Caco-2 (cell line): ENCODE measurements at regions not wholly inside any gene's neighbourhood (a gene's known extent, or its start where the extent isn't known, plus 50 kb on each side); places are given as distances from the start of the nearest gene placed in this dataset.

Experiments used
- BruUV-seq: library from RNA; stranded (reverse); fragments of 400-500 nt; replicated peaks from 2 replicates; lab custom pipeline; 2021; lab: Mats Ljungman, UMichigan
- CTCF ChIA-PET: fragments of 300-600 bp; sonication (Branson Sonifier 250); formaldehyde crosslinking; loops from one replicate; lab custom pipeline; 2022; ENCODE audit warnings: antibody characterized with exemption; lab: Charles Lee
- POLR2A ChIA-PET: fragments of 300-600 bp; sonication (Branson Sonifier 250); formaldehyde crosslinking; loops from one replicate; lab custom pipeline; 2022; ENCODE audit warnings: antibody characterized with exemption; lab: Charles Lee
- DNase-seq, 2 experiments: peaks; one replicate each; pipeline versions ENCODE4 v3.0.0 to v3.0.0-alpha.2; 2020 to 2022
- H3K27me3 ChIP-seq: replicated peaks from 2 replicates; pipeline ENCODE4 v1.6.0; 2011; ENCODE audit warnings: low read length; ENCODE audit not compliant: control insufficient read depth, insufficient read depth
- H3K36me3 ChIP-seq: 2 replicates; pipeline ENCODE4 v1.5.1; 2011; ENCODE audit warnings: low read length; ENCODE audit not compliant: control insufficient read depth, insufficient read depth
- H3K4me1 ChIP-seq: fragments of 250-450 bp; sonication (Bioruptor Pico); 2 replicates; pipeline ENCODE4 v1.5.1; 2020; ENCODE audit warnings: mild to moderate bottlenecking
- H3K4me3 ChIP-seq: 2 replicates; pipeline ENCODE4 v1.5.1; 2011; ENCODE audit warnings: low read depth, mild to moderate bottlenecking, control low read depth, low read length
- H3K9me3 ChIP-seq: fragments of 250-450 bp; sonication (Bioruptor Pico); 2 replicates; pipeline ENCODE4 v1.5.1; 2020; ENCODE audit warnings: mild to moderate bottlenecking, moderate library complexity
- H3K27ac Mint-ChIP-seq: one replicate; pipeline ENCODE4 v1.8.0; 2022; ENCODE audit warnings: mixed read lengths; ENCODE audit not compliant: unreplicated experiment
- H3K27me3 Mint-ChIP-seq: one replicate; pipeline ENCODE4 v1.8.0; 2022; ENCODE audit warnings: mixed read lengths; ENCODE audit not compliant: insufficient read depth, unreplicated experiment
- H3K36me3 Mint-ChIP-seq: one replicate; pipeline ENCODE4 v1.8.0; 2022; ENCODE audit warnings: mild to moderate bottlenecking, mixed read lengths; ENCODE audit not compliant: insufficient read depth, unreplicated experiment
- H3K4me1 Mint-ChIP-seq: one replicate; pipeline ENCODE4 v1.8.0; 2022; ENCODE audit warnings: low read depth, mixed read lengths; ENCODE audit not compliant: unreplicated experiment
- H3K4me3 Mint-ChIP-seq: one replicate; pipeline ENCODE4 v1.8.0; 2022; ENCODE audit warnings: mild to moderate bottlenecking, moderate library complexity, mixed read lengths; ENCODE audit not compliant: unreplicated experiment
- H3K9me3 Mint-ChIP-seq: one replicate; pipeline ENCODE4 v1.8.0; 2022; ENCODE audit warnings: mixed read lengths; ENCODE audit not compliant: unreplicated experiment
- intact Hi-C: fragments of 100-400 bp; cut with micrococcal nuclease; formaldehyde crosslinking; loops from one replicate; pipeline ENCODE4 v1.10.0; 2022; ENCODE audit not compliant: unreplicated experiment
- TF ChIP-seq, protein P1 (sequence below), 2 experiments: fragments of 200-600 bp in 1 of 2; IDR thresholded peaks; 1 replicate in 1 of 2; 2 replicates in 1 of 2; pipeline versions ENCODE4 v1.5.1 to v1.8.0; 2011 to 2022; ENCODE audit warnings: antibody characterized with exemption in 1 of 2, control low read depth in 1 of 2, inconsistent platforms in 1 of 2, low read depth in 1 of 2, low read length in 1 of 2, mild to moderate bottlenecking in 1 of 2, moderate library complexity in 1 of 2; ENCODE audit not compliant: insufficient read depth in 1 of 2, severe bottlenecking in 1 of 2, unreplicated experiment in 1 of 2

GRCh38 chr9:784916-785315 lies 56.6 kb upstream of the DMRT1 start:
- ChIA-PET POLR2A (interaction anchor here (0.6 kb wide), 1 partner anchor 485 kb away, joined by 3 read pairs; no protein-coding TSS in a partner anchor), CTCF (no interaction called here)
- Mint-ChIP-seq H3K4me1 (no peaks in the 10 kb centered on the region), H3K27ac (no peak overlapping the region), H3K9me3 (no peaks in the 10 kb centered on the region), H3K27me3 (no peaks in the 10 kb centered on the region), H3K36me3 (no peaks in the 10 kb centered on the region), H3K4me3 (no peak overlapping the region)
- no peaks in the 10 kb centered on the region for H3K27me3 ChIP-seq
- TF ChIP-seq, protein P1, sequence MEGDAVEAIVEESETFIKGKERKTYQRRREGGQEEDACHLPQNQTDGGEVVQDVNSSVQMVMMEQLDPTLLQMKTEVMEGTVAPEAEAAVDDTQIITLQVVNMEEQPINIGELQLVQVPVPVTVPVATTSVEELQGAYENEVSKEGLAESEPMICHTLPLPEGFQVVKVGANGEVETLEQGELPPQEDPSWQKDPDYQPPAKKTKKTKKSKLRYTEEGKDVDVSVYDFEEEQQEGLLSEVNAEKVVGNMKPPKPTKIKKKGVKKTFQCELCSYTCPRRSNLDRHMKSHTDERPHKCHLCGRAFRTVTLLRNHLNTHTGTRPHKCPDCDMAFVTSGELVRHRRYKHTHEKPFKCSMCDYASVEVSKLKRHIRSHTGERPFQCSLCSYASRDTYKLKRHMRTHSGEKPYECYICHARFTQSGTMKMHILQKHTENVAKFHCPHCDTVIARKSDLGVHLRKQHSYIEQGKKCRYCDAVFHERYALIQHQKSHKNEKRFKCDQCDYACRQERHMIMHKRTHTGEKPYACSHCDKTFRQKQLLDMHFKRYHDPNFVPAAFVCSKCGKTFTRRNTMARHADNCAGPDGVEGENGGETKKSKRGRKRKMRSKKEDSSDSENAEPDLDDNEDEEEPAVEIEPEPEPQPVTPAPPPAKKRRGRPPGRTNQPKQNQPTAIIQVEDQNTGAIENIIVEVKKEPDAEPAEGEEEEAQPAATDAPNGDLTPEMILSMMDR (IDR thresholded peaks at IDR 0.05; ENCODE audit: insufficient read depth in 1 of 2, low read depth in 1 of 2, low read length in 1 of 2, severe bottlenecking in 1 of 2, unreplicated experiment in 1 of 2): no peak
- H3K4me3 ChIP-seq: no peak overlapping the region
- BruUV-seq: no TSS peak
- intact Hi-C loops: no loop called here
- H3K9me3 ChIP-seq: no peaks in the 10 kb centered on the region
- DNase-seq: no peak
- no peaks in the 10 kb centered on the region for H3K36me3 ChIP-seq
- H3K4me1 ChIP-seq: no peaks in the 10 kb centered on the region

- Mint-ChIP-seq H3K4me3 (no peak overlapping the region), H3K27me3 (no peaks in the 10 kb centered on the region), H3K36me3 (no peaks in the 10 kb centered on the region), H3K4me1 (no peaks in the 10 kb centered on the region), H3K9me3 (no peaks in the 10 kb centered on the region), H3K27ac (no peak overlapping the region)
- Histone ChIP-seq H3K36me3 (no peaks in the 10 kb centered on the region), H3K9me3 (no peaks in the 10 kb centered on the region), H3K4me1 (no peaks in the 10 kb centered on the region), H3K27me3 (no peaks in the 10 kb centered on the region), H3K4me3 (no peak overlapping the region)
- ChIA-PET CTCF (no interaction called here), POLR2A (no interaction called here)
- TF ChIP-seq, protein P1 (IDR thresholded peaks at IDR 0.05; ENCODE audit: insufficient read depth in 1 of 2, low read depth in 1 of 2, low read length in 1 of 2, severe bottlenecking in 1 of 2, unreplicated experiment in 1 of 2): no peak
- DNase-seq: no peak
- intact Hi-C loops: no loop called here
- BruUV-seq: no TSS peak
These were observed 55.5 kb upstream of the DMRT1 start for GRCh38 chr9:785997-786396.

GRCh38 chr9:786405-786804 lies 55.1 kb upstream of the DMRT1 start:
- Histone ChIP-seq H3K4me3 (no peak overlapping the region), H3K9me3 (no peaks in the 10 kb centered on the region), H3K36me3 (no peaks in the 10 kb centered on the region), H3K4me1 (no peaks in the 10 kb centered on the region), H3K27me3 (no peaks in the 10 kb centered on the region)
- no peak for DNase-seq
- ChIA-PET POLR2A (no interaction called here), CTCF (no interaction called here)
- no peaks in the 10 kb centered on the region for H3K27me3 Mint-ChIP-seq
- no TSS peak for BruUV-seq
- TF ChIP-seq, protein P1 (IDR thresholded peaks at IDR 0.05; ENCODE audit: insufficient read depth in 1 of 2, low read depth in 1 of 2, low read length in 1 of 2, severe bottlenecking in 1 of 2, unreplicated experiment in 1 of 2): no peak
- H3K36me3 Mint-ChIP-seq: no peaks in the 10 kb centered on the region
- H3K4me1 Mint-ChIP-seq: no peaks in the 10 kb centered on the region
- no peak overlapping the region for H3K4me3 Mint-ChIP-seq
- H3K27ac Mint-ChIP-seq: no peak overlapping the region
- no peaks in the 10 kb centered on the region for H3K9me3 Mint-ChIP-seq
- intact Hi-C loops: no loop called here
